ENCODE measurements at regions not wholly inside any gene's neighbourhood (a gene's known extent, or its start where the extent isn't known, plus 50 kb on each side); places are given as distances from the start of the nearest gene placed in this dataset.

DNA sequence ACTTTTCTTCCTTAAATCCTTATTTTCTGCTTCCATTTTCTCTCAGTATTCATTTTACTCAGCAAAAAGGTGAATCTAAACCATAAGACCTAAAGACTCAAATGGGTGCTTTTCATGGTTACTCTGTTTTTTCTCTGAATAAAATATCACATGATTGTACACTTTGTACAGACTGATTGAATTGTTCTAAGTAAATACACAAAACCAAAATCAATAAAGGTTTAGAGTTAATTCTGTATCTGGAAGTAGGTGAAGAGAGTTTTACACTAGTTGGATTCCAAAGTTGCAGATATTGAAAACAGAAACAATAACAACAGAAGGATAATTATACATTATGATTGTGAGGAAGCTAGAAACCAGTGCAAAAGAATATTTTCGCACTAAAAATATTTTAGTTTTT lies 546.2 kb downstream of the TUSC7 start:
- TF ChIP-seq NFIC (IDR thresholded peaks at IDR 0.05; ENCODE audit: borderline replicate concordance) (no peak), TAF1 (IDR thresholded peaks at IDR 0.05; ENCODE audit: borderline replicate concordance, low read depth, low read length) (no peak), SIN3A (IDR thresholded peaks at IDR 0.05; ENCODE audit: borderline replicate concordance, low read depth, low read length) (no peak), POLR2AphosphoS5 (IDR thresholded peaks at IDR 0.05; ENCODE audit: low read depth, low read length) (no peak), EP300 (IDR thresholded peaks at IDR 0.05; ENCODE audit: borderline replicate concordance in 1 of 2, low read depth in 1 of 2, low read length in 1 of 2) (no peak), YY1 (IDR thresholded peaks at IDR 0.05; ENCODE audit: low read depth) (no peak)
- TF ChIP-seq, protein P1, sequence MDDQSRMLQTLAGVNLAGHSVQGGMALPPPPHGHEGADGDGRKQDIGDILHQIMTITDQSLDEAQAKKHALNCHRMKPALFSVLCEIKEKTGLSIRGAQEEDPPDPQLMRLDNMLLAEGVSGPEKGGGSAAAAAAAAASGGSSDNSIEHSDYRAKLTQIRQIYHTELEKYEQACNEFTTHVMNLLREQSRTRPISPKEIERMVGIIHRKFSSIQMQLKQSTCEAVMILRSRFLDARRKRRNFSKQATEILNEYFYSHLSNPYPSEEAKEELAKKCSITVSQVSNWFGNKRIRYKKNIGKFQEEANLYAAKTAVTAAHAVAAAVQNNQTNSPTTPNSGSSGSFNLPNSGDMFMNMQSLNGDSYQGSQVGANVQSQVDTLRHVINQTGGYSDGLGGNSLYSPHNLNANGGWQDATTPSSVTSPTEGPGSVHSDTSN (IDR thresholded peaks at IDR 0.05), result no peak
- TF ChIP-seq, protein P2, sequence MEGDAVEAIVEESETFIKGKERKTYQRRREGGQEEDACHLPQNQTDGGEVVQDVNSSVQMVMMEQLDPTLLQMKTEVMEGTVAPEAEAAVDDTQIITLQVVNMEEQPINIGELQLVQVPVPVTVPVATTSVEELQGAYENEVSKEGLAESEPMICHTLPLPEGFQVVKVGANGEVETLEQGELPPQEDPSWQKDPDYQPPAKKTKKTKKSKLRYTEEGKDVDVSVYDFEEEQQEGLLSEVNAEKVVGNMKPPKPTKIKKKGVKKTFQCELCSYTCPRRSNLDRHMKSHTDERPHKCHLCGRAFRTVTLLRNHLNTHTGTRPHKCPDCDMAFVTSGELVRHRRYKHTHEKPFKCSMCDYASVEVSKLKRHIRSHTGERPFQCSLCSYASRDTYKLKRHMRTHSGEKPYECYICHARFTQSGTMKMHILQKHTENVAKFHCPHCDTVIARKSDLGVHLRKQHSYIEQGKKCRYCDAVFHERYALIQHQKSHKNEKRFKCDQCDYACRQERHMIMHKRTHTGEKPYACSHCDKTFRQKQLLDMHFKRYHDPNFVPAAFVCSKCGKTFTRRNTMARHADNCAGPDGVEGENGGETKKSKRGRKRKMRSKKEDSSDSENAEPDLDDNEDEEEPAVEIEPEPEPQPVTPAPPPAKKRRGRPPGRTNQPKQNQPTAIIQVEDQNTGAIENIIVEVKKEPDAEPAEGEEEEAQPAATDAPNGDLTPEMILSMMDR (IDR thresholded peaks at IDR 0.05), result no peak
- TF ChIP-seq, protein P3, sequence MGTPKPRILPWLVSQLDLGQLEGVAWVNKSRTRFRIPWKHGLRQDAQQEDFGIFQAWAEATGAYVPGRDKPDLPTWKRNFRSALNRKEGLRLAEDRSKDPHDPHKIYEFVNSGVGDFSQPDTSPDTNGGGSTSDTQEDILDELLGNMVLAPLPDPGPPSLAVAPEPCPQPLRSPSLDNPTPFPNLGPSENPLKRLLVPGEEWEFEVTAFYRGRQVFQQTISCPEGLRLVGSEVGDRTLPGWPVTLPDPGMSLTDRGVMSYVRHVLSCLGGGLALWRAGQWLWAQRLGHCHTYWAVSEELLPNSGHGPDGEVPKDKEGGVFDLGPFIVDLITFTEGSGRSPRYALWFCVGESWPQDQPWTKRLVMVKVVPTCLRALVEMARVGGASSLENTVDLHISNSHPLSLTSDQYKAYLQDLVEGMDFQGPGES (IDR thresholded peaks at IDR 0.05; ENCODE audit: low read depth, low read length), result no peak
- TF ChIP-seq, protein P4, sequence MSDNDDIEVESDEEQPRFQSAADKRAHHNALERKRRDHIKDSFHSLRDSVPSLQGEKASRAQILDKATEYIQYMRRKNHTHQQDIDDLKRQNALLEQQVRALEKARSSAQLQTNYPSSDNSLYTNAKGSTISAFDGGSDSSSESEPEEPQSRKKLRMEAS (IDR thresholded peaks at IDR 0.05; ENCODE audit: low read depth), result no peak
- TF ChIP-seq, protein P5, sequence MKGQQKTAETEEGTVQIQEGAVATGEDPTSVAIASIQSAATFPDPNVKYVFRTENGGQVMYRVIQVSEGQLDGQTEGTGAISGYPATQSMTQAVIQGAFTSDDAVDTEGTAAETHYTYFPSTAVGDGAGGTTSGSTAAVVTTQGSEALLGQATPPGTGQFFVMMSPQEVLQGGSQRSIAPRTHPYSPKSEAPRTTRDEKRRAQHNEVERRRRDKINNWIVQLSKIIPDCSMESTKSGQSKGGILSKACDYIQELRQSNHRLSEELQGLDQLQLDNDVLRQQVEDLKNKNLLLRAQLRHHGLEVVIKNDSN (IDR thresholded peaks at IDR 0.05; ENCODE audit: borderline replicate concordance, low read depth), result no peak
